ENCODE measurements at regions not wholly inside any gene's neighbourhood (a gene's known extent, or its start where the extent isn't known, plus 50 kb on each side); places are given as distances from the start of the nearest gene placed in this dataset.

- no peak for TF ChIP-seq CTCF (conservative IDR thresholded peaks at IDR 0.05; ENCODE audit: low read depth, low read length)
- TF ChIP-seq EZH2 (IDR thresholded peaks at IDR 0.05; ENCODE audit: borderline replicate concordance, low read depth, low read length, poor library complexity, severe bottlenecking): no peak
Measured at GRCh38 chr4:33746979-33747378, 2497.3 kb downstream of the ARAP2 start.
